Fibroblast of gingiva (primary cell): ENCODE measurements at regions not wholly inside any gene's neighbourhood (a gene's known extent, or its start where the extent isn't known, plus 50 kb on each side); places are given as distances from the start of the nearest gene placed in this dataset.
"Not testable (repeated sequence)": the region's sequence is repeated elsewhere in the genome, so short reads cannot be mapped to it uniquely, and the experiment has no call there.

Experiments used
- DNase-seq: peaks from one replicate; pipeline ENCODE4 v3.0.0-alpha.2; 2011; ENCODE audit warnings: low read depth

DNA sequence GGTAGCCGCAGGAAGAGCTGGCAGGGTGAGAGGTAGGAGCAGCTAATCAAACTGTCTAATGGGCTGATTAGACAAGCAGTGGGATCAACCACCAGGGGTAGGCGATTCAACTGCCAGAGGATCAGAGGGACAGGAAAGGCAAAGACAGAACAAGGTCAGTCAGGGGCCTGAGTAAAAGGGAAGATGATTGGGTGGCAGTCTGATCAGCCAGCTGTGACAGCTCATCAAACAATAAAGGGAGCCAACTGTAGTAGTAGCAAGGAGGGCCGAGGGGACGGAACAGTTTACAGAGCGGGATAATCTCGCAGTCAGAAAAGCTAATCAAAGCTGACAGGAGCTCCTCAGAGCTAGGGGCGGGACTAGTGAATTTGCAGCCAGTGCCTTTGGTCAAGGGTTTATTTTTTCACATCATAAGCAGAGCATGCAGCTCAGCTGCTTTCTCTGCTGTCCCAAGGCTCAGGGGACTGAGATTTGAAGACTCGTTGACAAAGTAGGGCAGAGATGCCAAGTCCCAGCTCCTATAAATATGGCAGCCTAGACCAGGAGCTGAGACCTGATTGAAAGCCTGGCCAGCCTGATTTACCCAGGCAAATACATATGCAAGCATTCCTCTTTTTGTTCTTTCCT, 418.2 kb downstream of the GABRG2 start:
- DNase-seq: no peak

- no peak for DNase-seq
Measured at GRCh38 chr5:162487528-162488525, 420.3 kb downstream of the GABRG2 start.

GRCh38 chr5:162496100-162496808, 428.7 kb downstream of the GABRG2 start:
- no peak for DNase-seq

GRCh38 chr5:162497455-162497854, 429.9 kb downstream of the GABRG2 start:
- DNase-seq: no peak

DNA sequence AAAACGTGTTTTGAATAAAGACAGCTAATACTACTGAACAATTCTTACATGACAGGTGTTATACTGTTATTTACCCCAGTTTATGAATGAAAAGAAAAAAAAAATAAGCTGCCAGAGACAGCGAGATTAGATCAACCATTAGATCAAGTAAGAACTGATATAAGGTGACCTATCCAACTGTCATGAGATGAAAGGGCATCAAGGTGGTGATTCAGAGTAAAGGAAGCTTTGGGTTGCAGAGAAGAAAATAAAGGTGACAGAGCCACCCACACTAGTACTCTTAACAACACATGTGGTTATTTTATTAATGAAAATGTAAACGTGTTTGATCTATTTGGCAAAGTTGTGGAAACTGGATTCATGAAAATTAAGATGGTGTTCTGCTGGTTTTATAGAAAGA, 435.2 kb downstream of the GABRG2 start:
- no peak for DNase-seq

- DNase-seq: no peak
Measured at GRCh38 chr5:162503796-162504195, 436.2 kb downstream of the GABRG2 start.

DNA sequence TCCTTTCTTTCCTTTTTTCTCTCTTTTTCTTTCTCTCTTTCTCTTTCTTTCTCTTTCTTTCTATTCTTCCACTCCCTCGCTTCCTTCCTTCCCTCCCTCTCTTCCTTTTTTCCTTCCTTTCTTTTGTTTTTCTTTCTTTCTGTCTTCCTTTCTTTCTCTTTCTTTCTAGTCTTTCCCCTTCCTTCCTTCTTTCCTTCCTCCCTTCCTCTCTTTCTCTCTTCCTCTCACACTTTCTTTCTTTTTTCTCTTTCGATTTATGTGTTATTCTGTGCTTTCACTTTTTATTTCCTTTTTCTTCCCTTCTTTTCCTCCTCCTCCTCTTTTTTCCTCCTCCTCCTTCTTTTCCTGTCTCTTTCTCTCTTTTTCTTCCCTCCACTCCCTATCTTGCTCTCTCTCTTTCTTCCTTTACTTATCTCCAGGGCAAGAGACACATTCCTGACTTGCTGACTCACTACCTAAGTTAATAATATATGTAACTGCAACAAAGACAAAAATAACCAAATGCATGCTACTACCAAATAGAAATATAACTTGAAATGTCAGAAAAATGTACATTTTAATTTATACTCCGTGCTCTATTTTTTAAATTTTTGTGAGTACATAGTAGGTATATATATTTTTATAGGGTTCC, 445.5 kb downstream of the GABRG2 start:
- DNase-seq: no peak

DNA sequence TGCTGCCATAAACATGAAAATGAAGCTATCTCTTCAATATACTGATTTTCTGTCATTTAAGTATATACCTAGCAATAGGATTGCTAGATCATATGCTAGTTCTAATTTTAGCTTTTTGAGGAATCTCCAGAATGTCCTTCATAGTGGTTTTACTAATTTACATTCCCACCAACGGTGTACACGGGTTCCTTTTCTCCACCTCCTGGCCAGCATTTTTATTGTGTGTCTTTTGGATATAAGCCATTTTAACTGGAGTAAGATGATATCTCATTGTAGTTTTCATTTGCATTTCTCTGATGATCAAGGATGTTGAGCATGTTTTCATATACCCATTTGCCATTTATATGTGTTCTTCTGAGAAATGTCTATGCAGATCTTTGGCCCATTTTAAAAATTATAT, 446.5 kb downstream of the GABRG2 start:
- no peak for DNase-seq

DNA sequence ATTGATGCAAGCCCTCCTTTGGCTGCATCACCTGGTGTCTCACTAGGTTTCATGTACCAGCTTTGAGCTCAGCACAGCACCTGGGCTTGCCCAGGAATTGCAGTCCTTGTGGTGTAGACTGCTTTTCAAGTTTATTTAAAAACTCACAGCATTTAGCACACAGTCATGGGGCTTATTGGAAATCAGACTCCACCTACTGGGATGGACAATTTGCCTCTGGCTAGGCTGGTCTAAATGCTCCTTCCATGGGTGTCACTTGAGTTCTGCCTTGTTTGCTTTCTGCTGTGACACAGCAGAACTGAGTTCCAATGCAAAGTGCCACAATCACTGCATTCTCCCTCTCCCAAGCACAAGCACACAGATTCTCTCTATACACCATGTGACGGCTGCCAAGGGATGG, 453.3 kb downstream of the GABRG2 start:
- DNase-seq: no peak

DNA sequence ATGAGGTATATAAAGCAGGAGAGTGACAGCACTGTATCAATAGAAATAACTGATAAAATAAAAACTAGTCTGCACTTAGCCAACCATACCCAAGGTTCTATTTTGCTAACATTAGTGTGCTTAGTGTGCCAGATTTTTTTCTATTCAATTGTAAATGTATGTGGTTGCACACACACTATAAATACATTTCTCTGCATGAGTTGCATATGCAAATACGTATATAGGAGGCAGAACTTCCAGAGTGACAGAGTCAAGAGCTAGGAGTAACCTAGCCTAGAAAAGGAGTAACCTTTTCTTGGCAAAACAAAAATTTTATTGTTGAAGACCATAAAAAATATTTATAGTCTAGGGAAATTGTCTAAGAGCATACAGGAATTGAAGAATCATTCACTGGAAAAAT, 461.6 kb downstream of the GABRG2 start:
- no peak for DNase-seq

GRCh38 chr5:162529886-162530285, 462.3 kb downstream of the GABRG2 start:
- DNase-seq: no peak

DNA sequence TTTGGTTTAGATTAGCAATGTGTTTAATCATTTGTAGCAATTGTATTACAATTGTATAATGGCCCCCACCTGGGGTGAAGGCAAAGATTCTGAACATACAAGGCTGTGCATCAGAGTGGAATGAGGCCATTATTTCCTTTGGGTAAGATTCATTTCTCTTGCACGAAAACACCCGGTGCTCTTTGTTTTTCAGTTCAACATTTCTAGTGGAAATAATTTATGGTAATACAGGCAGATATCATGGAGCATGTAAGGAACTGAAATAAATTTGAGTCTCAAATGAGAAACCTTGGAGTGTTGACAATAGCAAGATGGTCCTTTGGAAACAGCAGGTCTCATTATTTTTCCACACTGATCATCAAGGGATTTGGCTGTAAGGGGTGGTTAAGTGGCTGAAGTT, 475.9 kb downstream of the GABRG2 start:
- no peak for DNase-seq

DNA sequence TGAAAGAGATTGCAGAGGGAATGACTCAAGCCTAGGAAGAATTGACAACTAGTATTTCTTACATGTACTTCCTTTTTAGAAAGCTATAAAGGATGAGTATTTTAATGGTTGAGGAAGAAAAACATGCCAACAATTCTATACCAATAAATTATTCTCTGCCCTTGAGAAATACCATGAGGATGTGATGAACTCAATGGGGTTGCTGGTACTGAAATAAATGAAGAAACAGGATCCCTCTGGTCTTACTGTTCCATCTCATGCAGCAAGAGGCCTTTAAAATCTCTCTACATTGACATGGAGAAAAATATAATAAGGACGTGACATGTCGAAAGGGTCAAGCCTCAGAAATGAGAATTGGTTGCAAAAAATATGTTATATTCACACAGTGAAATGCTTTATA, 477.3 kb downstream of the GABRG2 start:
- no peak for DNase-seq

GRCh38 chr5:162550236-162550635, 482.7 kb downstream of the GABRG2 start:
- no peak for DNase-seq

DNA sequence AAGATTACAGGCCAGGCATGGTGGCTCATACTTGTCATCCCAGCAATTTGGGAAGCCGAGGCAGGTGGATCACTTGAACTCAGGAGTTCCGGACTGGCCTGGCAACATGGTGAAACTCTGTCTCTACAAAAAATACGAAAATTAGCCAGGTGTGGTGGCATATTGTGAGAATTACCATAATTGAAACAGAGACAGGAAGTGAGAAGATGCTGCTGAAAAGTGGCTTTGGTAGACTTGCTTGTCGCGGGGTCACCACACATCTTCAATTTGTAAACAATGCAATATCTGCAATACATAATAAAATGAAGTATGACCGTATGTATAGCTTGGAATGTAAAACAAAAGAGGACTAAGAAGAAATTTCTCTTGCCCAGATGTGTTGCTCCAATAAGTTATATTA, 490.5 kb downstream of the GABRG2 start:
- DNase-seq: no peak

- no peak for DNase-seq
Measured at GRCh38 chr5:162567644-162568043, 500.1 kb downstream of the GABRG2 start.

DNA sequence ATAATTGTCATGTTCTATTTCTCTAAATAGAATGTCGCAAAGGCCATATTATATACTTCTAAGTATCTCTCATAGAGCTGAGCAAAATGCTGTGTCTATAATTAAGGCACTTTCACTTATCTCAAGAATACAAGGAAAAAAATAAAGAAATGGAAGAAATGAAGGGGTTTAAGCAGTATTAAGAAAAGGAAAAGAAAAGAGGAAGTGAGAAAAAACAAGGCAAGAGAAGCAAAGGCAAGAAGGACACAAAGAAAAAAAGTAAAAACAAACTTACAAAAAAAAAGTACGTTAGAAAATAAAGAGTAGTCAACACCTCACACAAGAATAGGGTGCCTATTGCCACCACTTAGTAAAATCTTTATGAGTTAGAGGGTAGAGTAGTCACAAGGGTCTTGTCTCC, 506.2 kb downstream of the GABRG2 start:
- DNase-seq: no peak

DNA sequence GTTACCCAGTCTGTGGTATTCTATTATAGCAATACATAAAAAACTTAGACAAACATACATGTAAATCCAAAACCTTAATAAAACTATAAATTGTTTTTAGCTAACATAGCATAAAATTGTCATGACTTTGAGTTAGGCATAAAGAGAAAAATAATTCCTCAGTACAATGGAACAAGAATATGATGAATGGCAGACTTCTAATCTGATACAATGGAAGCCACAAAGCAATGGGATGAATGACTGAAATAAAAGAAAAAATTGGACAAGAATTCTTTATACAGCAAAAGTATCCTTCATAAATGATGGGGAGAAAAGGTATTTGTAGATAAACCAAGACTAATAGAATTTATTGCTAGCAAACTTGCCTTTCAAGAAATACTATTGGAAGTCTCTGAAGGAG, 524.2 kb downstream of the GABRG2 start:
- no peak for DNase-seq

- DNase-seq: no peak
Measured at GRCh38 chr5:162593881-162594280, 526.3 kb downstream of the GABRG2 start.

- no peak for DNase-seq
Measured at GRCh38 chr5:162603443-162604070, 536.0 kb downstream of the GABRG2 start.

DNA sequence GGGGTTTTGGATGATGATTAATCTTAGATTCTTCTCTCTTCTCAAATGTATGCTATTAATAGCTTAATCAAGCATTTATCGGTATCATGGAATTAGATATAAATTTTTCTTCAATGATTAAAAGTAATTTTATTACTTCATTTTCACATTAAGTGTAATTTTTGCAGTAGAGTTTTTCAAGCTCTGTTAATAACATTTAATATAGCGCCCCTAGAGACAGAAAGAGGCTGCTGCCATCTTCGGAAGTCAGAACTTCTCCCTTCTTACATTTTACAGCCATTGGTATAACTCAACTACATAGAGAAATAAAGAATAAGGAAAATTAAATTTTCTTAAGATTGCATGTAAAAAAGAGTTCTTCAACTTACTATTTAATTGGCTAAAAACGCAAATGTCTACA, 540.3 kb downstream of the GABRG2 start:
- DNase-seq: no peak

DNA sequence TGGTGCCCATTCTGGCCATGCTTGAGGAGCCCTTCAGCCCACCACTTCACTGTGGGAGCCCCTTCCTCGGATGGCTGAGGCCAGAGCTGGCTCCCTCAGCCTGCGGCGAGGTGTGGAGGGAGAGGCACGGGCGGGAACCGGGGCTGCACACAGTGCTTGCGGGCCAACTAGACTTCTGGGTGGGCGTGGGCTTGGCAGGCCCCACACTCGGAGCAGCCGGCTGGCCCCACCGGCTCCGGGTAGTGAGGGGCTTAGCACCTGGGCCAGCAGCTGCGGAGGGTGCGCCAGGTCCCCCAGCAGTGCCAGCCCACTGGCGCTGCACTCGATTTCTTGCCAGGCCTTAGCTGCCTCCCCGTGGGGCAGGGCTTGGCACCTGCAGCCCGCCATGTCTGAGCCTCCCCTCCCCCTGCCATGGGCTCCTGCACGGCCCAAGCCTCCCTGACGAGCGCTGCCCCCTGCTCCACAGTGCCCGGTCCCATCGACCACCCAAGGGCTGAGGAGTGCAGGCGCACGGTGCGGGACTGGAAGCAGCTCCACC, 554.2 kb downstream of the GABRG2 start:
- not testable (repeated sequence) for DNase-seq
